HepG2 (cell line): ENCODE measurements at regions not wholly inside any gene's neighbourhood (a gene's known extent, or its start where the extent isn't known, plus 50 kb on each side); places are given as distances from the start of the nearest gene placed in this dataset.

ENCODE experiments used
- BCL3 ChIP-seq: sonication (generic); formaldehyde crosslinking; IDR thresholded peaks from 2 replicates; pipeline ENCODE4 v1.5.1; 2020; ENCODE audit warnings: mild to moderate bottlenecking, missing genetic modification reagents, moderate library complexity
- E2F1 ChIP-seq: sonication (generic); formaldehyde crosslinking; IDR thresholded peaks from 2 replicates; pipeline ENCODE4 v1.5.0; 2020; ENCODE audit warnings: missing genetic modification reagents
- EED ChIP-seq: sonication (generic); formaldehyde crosslinking; IDR thresholded peaks from 2 replicates; pipeline ENCODE4 v1.5.0; 2020; ENCODE audit warnings: mild to moderate bottlenecking, missing genetic modification reagents
- EZH2 ChIP-seq: conservative IDR thresholded peaks from 2 replicates; pipeline ENCODE4 v1.6.1; 2012; ENCODE audit warnings: mild to moderate bottlenecking, low read depth, low read length, moderate library complexity
- IKZF1 ChIP-seq: fragments of 450-650 bp; IDR thresholded peaks from 2 replicates; pipeline ENCODE4 v1.7.1; 2016
- RELA ChIP-seq: sonication (generic); formaldehyde crosslinking; IDR thresholded peaks from 2 replicates; pipeline ENCODE4 v1.4.0; 2020; ENCODE audit warnings: missing genetic modification reagents
- SOX6 ChIP-seq, 2 experiments: fragments of 450-650 bp in 1 of 2; sonication (generic) in 1 of 2; formaldehyde crosslinking in 1 of 2; IDR thresholded peaks; 2 replicates each; pipeline versions ENCODE4 v1.4.0 to v1.6.1; 2017 to 2020; ENCODE audit warnings: antibody characterized with exemption in 1 of 2, mild to moderate bottlenecking in 1 of 2, missing genetic modification reagents in 1 of 2
- STAT6 ChIP-seq: sonication (generic); formaldehyde crosslinking; IDR thresholded peaks from 2 replicates; pipeline ENCODE4 v1.4.0; 2020; ENCODE audit warnings: missing genetic modification reagents, mild to moderate bottlenecking, borderline replicate concordance
- TBL1XR1 ChIP-seq: fragments of 150-350 bp; IDR thresholded peaks from 2 replicates; pipeline ENCODE4 v1.6.1; 2014; ENCODE audit warnings: borderline replicate concordance, low read length; ENCODE audit not compliant: partially characterized antibody
- ZNF12 ChIP-seq: sonication (generic); formaldehyde crosslinking; IDR thresholded peaks from 2 replicates; pipeline ENCODE4 v1.5.0; 2020; ENCODE audit warnings: missing genetic modification reagents
- ZNF660 ChIP-seq: sonication (generic); formaldehyde crosslinking; IDR thresholded peaks from 2 replicates; pipeline ENCODE4 v1.5.1; 2020; ENCODE audit warnings: mild to moderate bottlenecking, low read depth, missing genetic modification reagents, borderline replicate concordance

GRCh38 chr3:152159328-152159727, 109.4 kb upstream of the MBNL1 start:
- no peak for TF ChIP-seq RELA (CRISPR knock-in tag)
- no peak for TF ChIP-seq BCL3
- no peak for TF ChIP-seq ZNF12 (CRISPR knock-in tag)
- no peak for TF ChIP-seq IKZF1
- no peak for TF ChIP-seq ZNF660
- TF ChIP-seq EZH2, result no peak
- no peak for TF ChIP-seq STAT6 (CRISPR knock-in tag)
- no peak for TF ChIP-seq TBL1XR1
- no peak for TF ChIP-seq EED (CRISPR knock-in tag)
- no peak for TF ChIP-seq E2F1
- no peak for TF ChIP-seq SOX6 (IDR thresholded peaks at IDR 0.05)
- TF ChIP-seq SOX6 (CRISPR knock-in tag; IDR thresholded peaks at IDR 0.05), result no peak
